Activated B cell treated with CpG ODN at 0.5 μM for 24 hours (primary cell): ENCODE measurements at regions not wholly inside any gene's neighbourhood (a gene's known extent, or its start where the extent isn't known, plus 50 kb on each side); places are given as distances from the start of the nearest gene placed in this dataset.

ENCODE experiments used
- ATAC-seq: fragments of 200-7000 bp; cut with Tn5 transposase; one replicate; pipeline ENCODE4 v1.10.0; 2021; ENCODE audit warnings: low read depth, mild to moderate bottlenecking, moderate library complexity
- CTCF ChIA-PET: fragments of 350-600 bp; sonication (Branson Sonifier 250); formaldehyde crosslinking; loops from one replicate; lab custom pipeline; 2021; ENCODE audit warnings: antibody characterized with exemption; lab: Charles Lee
- POLR2A ChIA-PET: fragments of 350-600 bp; sonication (Branson Sonifier 250); formaldehyde crosslinking; loops from one replicate; lab custom pipeline; 2021; ENCODE audit warnings: antibody characterized with exemption; lab: Charles Lee
- DNase-seq: peaks from one replicate; pipeline ENCODE4 v3.0.0; 2022
- H3K27ac Mint-ChIP-seq: one replicate; pipeline ENCODE4 v1.8.0; 2020; ENCODE audit warnings: mixed read lengths
- H3K27me3 Mint-ChIP-seq: one replicate; pipeline ENCODE4 v1.8.0; 2021; ENCODE audit warnings: mixed read lengths
- H3K36me3 Mint-ChIP-seq: one replicate; pipeline ENCODE4 v1.8.0; 2021; ENCODE audit warnings: low read depth, mixed read lengths
- H3K4me1 Mint-ChIP-seq: one replicate; pipeline ENCODE4 v1.8.0; 2021; ENCODE audit warnings: mixed read lengths
- H3K4me3 Mint-ChIP-seq: one replicate; pipeline ENCODE4 v1.8.0; 2020; ENCODE audit warnings: mild to moderate bottlenecking, mixed read lengths
- H3K9me3 Mint-ChIP-seq: one replicate; pipeline ENCODE4 v1.8.0; 2020; ENCODE audit warnings: mixed read lengths
- intact Hi-C: fragments of 100-400 bp; cut with micrococcal nuclease; formaldehyde crosslinking; loops from one replicate; pipeline ENCODE4 v1.15.1; 2024
- TF ChIP-seq, protein P1 (sequence below): fragments of 200-600 bp; IDR thresholded peaks from one replicate; pipeline ENCODE4 v1.8.0; 2022; ENCODE audit warnings: antibody characterized with exemption, mild to moderate bottlenecking

DNA sequence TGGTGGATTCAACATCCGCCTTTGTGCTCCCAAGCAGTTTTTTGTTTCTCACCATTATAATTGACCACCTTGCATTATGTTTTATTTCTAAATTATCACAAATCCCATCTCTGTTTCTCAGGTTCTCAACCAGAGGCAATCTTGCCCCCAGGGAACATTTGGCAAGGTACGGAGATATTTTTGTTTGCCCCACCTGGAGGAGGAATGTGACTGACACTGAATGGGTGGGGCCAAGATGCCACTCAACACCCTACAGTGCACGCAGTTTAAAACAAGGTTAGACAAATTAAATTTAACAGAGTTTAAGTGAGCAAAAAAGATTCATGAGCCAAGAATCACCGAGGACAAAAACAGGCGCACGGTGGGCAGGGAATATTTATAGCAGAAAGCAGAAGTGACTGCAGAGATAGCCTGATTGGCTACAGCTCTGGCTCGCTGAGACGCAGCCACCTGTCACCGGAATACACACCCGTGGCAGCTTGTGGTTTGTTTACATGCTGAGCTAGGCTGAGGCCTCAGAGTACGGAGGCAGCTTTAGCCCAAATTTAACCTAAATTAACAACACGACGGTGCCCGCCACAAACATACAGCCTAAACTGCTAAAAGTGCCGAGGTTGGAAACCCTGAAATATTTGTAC lies 150.0 kb upstream of the ALKAL2 start:
- Mint-ChIP-seq H3K27me3 (no peaks in the 10 kb centered on the region), H3K4me3 (peak overlapping the region; percentile 81), H3K9me3 (no peaks in the 10 kb centered on the region), H3K36me3 (no peaks in the 10 kb centered on the region), H3K4me1 (peaks cover 56% of the 10 kb centered on the region), H3K27ac (peak overlapping the region; percentile 87)
- POLR2A ChIA-PET = interaction anchor here (0.8 kb wide), 1 partner anchor 8 kb away, joined by 3 read pairs; no protein-coding TSS in a partner anchor
- ATAC-seq (peak; percentile 95), DNase-seq (no peak)
- CTCF ChIA-PET = no interaction called here
- TF ChIP-seq, protein P1, sequence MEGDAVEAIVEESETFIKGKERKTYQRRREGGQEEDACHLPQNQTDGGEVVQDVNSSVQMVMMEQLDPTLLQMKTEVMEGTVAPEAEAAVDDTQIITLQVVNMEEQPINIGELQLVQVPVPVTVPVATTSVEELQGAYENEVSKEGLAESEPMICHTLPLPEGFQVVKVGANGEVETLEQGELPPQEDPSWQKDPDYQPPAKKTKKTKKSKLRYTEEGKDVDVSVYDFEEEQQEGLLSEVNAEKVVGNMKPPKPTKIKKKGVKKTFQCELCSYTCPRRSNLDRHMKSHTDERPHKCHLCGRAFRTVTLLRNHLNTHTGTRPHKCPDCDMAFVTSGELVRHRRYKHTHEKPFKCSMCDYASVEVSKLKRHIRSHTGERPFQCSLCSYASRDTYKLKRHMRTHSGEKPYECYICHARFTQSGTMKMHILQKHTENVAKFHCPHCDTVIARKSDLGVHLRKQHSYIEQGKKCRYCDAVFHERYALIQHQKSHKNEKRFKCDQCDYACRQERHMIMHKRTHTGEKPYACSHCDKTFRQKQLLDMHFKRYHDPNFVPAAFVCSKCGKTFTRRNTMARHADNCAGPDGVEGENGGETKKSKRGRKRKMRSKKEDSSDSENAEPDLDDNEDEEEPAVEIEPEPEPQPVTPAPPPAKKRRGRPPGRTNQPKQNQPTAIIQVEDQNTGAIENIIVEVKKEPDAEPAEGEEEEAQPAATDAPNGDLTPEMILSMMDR = no peak
- intact Hi-C loops = loop anchor here (1.0 to 2.0 kb wide), 2 partner anchors 8 to 239 kb away; partner anchors contain the start of gene TMEM18

DNA sequence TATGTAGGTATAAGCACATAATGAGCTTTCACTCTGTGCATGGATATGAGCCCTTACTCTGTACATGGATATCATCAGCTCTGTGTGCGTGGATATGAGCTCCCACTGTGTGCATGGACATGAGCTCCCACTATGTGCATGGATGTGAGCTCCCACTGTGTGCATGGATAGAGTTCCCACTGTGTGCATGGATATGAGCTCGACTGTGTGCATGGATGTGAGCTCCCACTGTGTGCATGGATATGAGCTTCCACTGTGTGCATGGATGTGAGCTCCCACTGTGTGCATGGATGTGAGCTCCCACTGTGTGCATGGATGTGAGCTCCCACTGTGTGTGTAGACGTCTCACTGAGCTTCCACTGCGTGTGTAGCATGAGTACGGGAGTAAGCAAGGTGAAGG lies 149.3 kb upstream of the ALKAL2 start:
- Mint-ChIP-seq H3K27ac (peak overlapping the region; percentile 87), H3K36me3 (no peaks in the 10 kb centered on the region), H3K27me3 (no peaks in the 10 kb centered on the region), H3K4me1 (peaks cover 56% of the 10 kb centered on the region), H3K4me3 (peak overlapping the region; percentile 81), H3K9me3 (no peaks in the 10 kb centered on the region)
- CTCF ChIA-PET = no interaction called here
- TF ChIP-seq, protein P1 = no peak
- ATAC-seq = no peak
- DNase-seq = no peak
- POLR2A ChIA-PET = interaction anchor here (0.8 kb wide), 1 partner anchor 9 kb away, joined by 3 read pairs; no protein-coding TSS in a partner anchor
- intact Hi-C loops = no loop called here

DNA sequence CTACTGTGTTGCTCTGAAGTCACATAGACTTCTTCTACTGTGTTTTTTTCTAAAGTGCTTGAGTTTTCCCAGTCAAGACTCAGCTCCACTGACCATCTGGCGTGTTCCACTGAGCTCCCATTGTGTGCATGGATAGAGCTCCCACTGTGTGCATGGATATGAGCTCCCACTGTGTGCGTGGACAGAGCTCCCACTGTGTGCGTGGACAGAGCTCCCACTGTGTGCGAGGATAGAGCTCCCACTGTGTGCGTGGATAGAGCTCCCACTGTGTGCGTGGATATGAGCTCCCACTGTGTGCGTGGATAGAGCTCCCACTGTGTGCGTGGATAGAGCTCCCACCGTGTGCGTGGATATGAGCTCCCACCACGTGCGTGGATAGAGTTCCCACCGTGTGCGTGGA lies 148.3 kb upstream of the ALKAL2 start:
- H3K4me3 Mint-ChIP-seq = no peak overlapping the region
- H3K27ac Mint-ChIP-seq = no peak overlapping the region
- no peaks in the 10 kb centered on the region for H3K27me3 Mint-ChIP-seq
- no peak for ATAC-seq
- intact Hi-C loops = no loop called here
- ChIA-PET POLR2A (interaction anchor here (0.6 kb wide), 1 partner anchor 12 kb away, joined by 3 read pairs; no protein-coding TSS in a partner anchor), CTCF (no interaction called here)
- no peak for DNase-seq
- TF ChIP-seq, protein P1 = no peak
- H3K4me1 Mint-ChIP-seq = peaks cover 49% of the 10 kb centered on the region
- no peaks in the 10 kb centered on the region for H3K9me3 Mint-ChIP-seq
- H3K36me3 Mint-ChIP-seq = no peaks in the 10 kb centered on the region

DNA sequence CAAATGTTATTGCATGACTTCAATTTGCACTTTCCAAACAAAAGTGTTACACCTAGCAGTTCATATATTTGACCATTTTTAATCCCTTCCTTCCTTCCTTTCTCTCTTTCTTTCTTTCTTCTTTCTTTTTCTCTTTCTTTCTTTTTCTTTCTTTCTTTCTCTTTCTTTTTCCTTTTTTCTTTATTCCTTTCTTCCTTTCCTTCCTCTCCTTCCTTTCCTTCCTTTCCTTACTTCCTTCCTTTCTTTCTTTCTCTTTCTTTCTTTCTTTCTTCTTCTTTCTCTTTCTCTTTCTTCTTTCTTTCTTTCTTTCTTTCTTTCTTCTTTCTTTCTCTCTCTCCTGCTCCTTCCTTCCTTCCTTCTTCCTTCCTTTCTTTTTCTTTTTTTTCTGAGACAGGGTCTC lies 146.7 kb upstream of the ALKAL2 start:
- no peak overlapping the region for H3K4me3 Mint-ChIP-seq
- no peaks in the 10 kb centered on the region for H3K36me3 Mint-ChIP-seq
- H3K27ac Mint-ChIP-seq = no peak overlapping the region
- ChIA-PET POLR2A (no interaction called here), CTCF (no interaction called here)
- no peak for DNase-seq
- TF ChIP-seq, protein P1 = no peak
- ATAC-seq = no peak
- intact Hi-C loops = loop anchor here (5.0 kb wide), 2 partner anchors 33 to 118 kb away; no protein-coding TSS in a partner anchor
- H3K4me1 Mint-ChIP-seq = peaks cover 51% of the 10 kb centered on the region
- no peaks in the 10 kb centered on the region for H3K27me3 Mint-ChIP-seq
- H3K9me3 Mint-ChIP-seq = no peaks in the 10 kb centered on the region

DNA sequence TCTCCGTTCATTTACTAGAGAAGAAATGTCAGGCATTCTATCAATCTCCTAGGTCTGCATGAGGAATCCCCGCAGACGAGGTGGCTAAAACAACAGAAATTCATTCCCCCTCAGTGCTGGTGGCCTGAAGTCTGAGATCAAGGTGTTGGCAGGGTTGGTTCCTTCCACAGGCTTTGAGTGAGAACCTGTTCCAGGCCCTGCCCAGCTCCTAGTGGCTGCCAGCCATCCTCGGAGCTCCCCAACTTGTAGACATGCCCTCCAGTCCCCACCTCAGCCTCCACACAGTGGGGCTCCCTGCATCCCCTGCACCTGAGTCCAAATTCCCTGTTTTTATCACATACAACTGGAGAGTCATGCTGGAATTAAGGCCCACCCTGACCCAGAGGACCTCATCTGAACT lies 145.3 kb upstream of the ALKAL2 start:
- no peaks in the 10 kb centered on the region for H3K36me3 Mint-ChIP-seq
- DNase-seq (no peak), ATAC-seq (no peak)
- intact Hi-C loops = loop anchor here (5.0 kb wide), 2 partner anchors 34 to 119 kb away; no protein-coding TSS in a partner anchor
- H3K27me3 Mint-ChIP-seq = no peaks in the 10 kb centered on the region
- TF ChIP-seq, protein P1 = no peak
- H3K4me1 Mint-ChIP-seq = peaks cover 46% of the 10 kb centered on the region
- no peaks in the 10 kb centered on the region for H3K9me3 Mint-ChIP-seq
- POLR2A ChIA-PET = no interaction called here
- no peak overlapping the region for H3K27ac Mint-ChIP-seq
- CTCF ChIA-PET = no interaction called here
- no peak overlapping the region for H3K4me3 Mint-ChIP-seq
